Left renal cortex interstitium (tissue), 4 donors: ENCODE measurements at regions not wholly inside any gene's neighbourhood (a gene's known extent, or its start where the extent isn't known, plus 50 kb on each side); places are given as distances from the start of the nearest gene placed in this dataset.

Experiments used
- DNase-seq, 4 donors: peaks; one replicate each; pipeline ENCODE4 v3.0.0-alpha.2; 2013; ENCODE audit warnings: low read depth in 4 of 4, low spot score in 2 of 4, missing footprints in 1 of 4

- DNase-seq = no peak
Observed at GRCh38 chr2:5751873-5752482, 59.8 kb downstream of the SOX11 start.

GRCh38 chr2:5756272-5756671 lies 64.1 kb downstream of the SOX11 start:
- DNase-seq = peak; percentile 36 to 66 (median 54)

GRCh38 chr2:5758346-5758745 lies 66.2 kb downstream of the SOX11 start:
- no peak for DNase-seq

- no peak for DNase-seq
Observed at GRCh38 chr2:5759949-5760348, 67.8 kb downstream of the SOX11 start.

- DNase-seq = no peak
Observed at GRCh38 chr2:5763531-5763930, 71.3 kb downstream of the SOX11 start.

- DNase-seq = no peak
Observed at GRCh38 chr2:5764041-5764440, 71.9 kb downstream of the SOX11 start.

- DNase-seq = no peak
Observed at GRCh38 chr2:5766056-5766455, 73.9 kb downstream of the SOX11 start.

GRCh38 chr2:5766561-5766960 lies 74.4 kb downstream of the SOX11 start:
- no peak for DNase-seq

- DNase-seq = peak in 3 of 4 donors; percentile 27 to 52 (median 32)
Observed at GRCh38 chr2:5777131-5777535, 84.9 kb downstream of the SOX11 start.

- no peak for DNase-seq
Observed at GRCh38 chr2:5781679-5782078, 89.5 kb downstream of the SOX11 start.

- DNase-seq = no peak
Observed at GRCh38 chr2:5782103-5782502, 89.9 kb downstream of the SOX11 start.

GRCh38 chr2:5788447-5788846 lies 96.3 kb downstream of the SOX11 start:
- no peak for DNase-seq

- DNase-seq = no peak
Observed at GRCh38 chr2:5791371-5791770, 99.2 kb downstream of the SOX11 start.

- DNase-seq = no peak
Observed at GRCh38 chr2:5794012-5794411, 101.8 kb downstream of the SOX11 start.

GRCh38 chr2:5798084-5798483 lies 105.9 kb downstream of the SOX11 start:
- DNase-seq = no peak

GRCh38 chr2:5799348-5799747 lies 107.2 kb downstream of the SOX11 start:
- DNase-seq = no peak

- no peak for DNase-seq
Observed at GRCh38 chr2:5803547-5803946, 111.4 kb downstream of the SOX11 start.

GRCh38 chr2:5818961-5819600 lies 126.9 kb downstream of the SOX11 start:
- no peak for DNase-seq

GRCh38 chr2:5824126-5824525 lies 131.9 kb downstream of the SOX11 start:
- DNase-seq = no peak

GRCh38 chr2:5825686-5826085 lies 133.5 kb downstream of the SOX11 start:
- no peak for DNase-seq

- DNase-seq = no peak
Observed at GRCh38 chr2:5826979-5827655, 134.9 kb downstream of the SOX11 start.

- no peak for DNase-seq
Observed at GRCh38 chr2:5834501-5834900, 142.3 kb downstream of the SOX11 start.
